ENCODE measurements at regions not wholly inside any gene's neighbourhood (a gene's known extent, or its start where the extent isn't known, plus 50 kb on each side); places are given as distances from the start of the nearest gene placed in this dataset.

GRCh38 chr18:77983270-77983669 lies 733.6 kb downstream of the GALR1 start (continued):
- TF ChIP-seq CREB5 (CRISPR knock-in tag; IDR thresholded peaks at IDR 0.05; ENCODE audit: low read depth): no peak
- no peak for TF ChIP-seq ARNTL (CRISPR knock-in tag; IDR thresholded peaks at IDR 0.05; ENCODE audit: borderline replicate concordance, low read depth)
- no peak for TF ChIP-seq ISL1 (CRISPR knock-in tag; IDR thresholded peaks at IDR 0.05)
- TF ChIP-seq CSDC2 (CRISPR knock-in tag; IDR thresholded peaks at IDR 0.05): no peak
- TF ChIP-seq ZFP3 (CRISPR knock-in tag; IDR thresholded peaks at IDR 0.05): no peak
- TF ChIP-seq CSRNP3 (CRISPR knock-in tag; IDR thresholded peaks at IDR 0.05): no peak

GRCh38 chr18:77984178-77984577 lies 734.5 kb downstream of the GALR1 start:
- no peak for ATAC-seq
- TF ChIP-seq ZNF8 (CRISPR knock-in tag; IDR thresholded peaks at IDR 0.05) (no peak), TOX (CRISPR knock-in tag; IDR thresholded peaks at IDR 0.05; ENCODE audit: borderline replicate concordance) (no peak), PATZ1 (CRISPR knock-in tag; IDR thresholded peaks at IDR 0.05; ENCODE audit: borderline replicate concordance) (no peak), TSHZ2 (CRISPR knock-in tag; IDR thresholded peaks at IDR 0.05) (no peak), ZFP3 (CRISPR knock-in tag; IDR thresholded peaks at IDR 0.05) (no peak), ZNF70 (CRISPR knock-in tag; IDR thresholded peaks at IDR 0.05) (no peak), ESRRG (CRISPR knock-in tag; IDR thresholded peaks at IDR 0.05) (no peak), GLIS3 (CRISPR knock-in tag; IDR thresholded peaks at IDR 0.05) (no peak)

- ATAC-seq: no peak
- no peak for TF ChIP-seq POU6F1 (CRISPR knock-in tag; IDR thresholded peaks at IDR 0.05; ENCODE audit: borderline replicate concordance, low read depth)
- TF ChIP-seq ARNTL (CRISPR knock-in tag; IDR thresholded peaks at IDR 0.05; ENCODE audit: borderline replicate concordance, low read depth): no peak
- TF ChIP-seq ZNF70 (CRISPR knock-in tag; IDR thresholded peaks at IDR 0.05): no peak
- TF ChIP-seq SNAI2 (CRISPR knock-in tag; IDR thresholded peaks at IDR 0.05): no peak
- TF ChIP-seq ZFP30 (CRISPR knock-in tag; IDR thresholded peaks at IDR 0.05): no peak
- TF ChIP-seq OSR1 (CRISPR knock-in tag; IDR thresholded peaks at IDR 0.05): no peak
- TF ChIP-seq CSRNP3 (CRISPR knock-in tag; IDR thresholded peaks at IDR 0.05): no peak
- TF ChIP-seq BACH2 (CRISPR knock-in tag; IDR thresholded peaks at IDR 0.05; ENCODE audit: borderline replicate concordance): no peak
- no peak for TF ChIP-seq ZFP3 (CRISPR knock-in tag; IDR thresholded peaks at IDR 0.05)
- TF ChIP-seq RARB (CRISPR knock-in tag; IDR thresholded peaks at IDR 0.05): no peak
- TF ChIP-seq GLIS3 (CRISPR knock-in tag; IDR thresholded peaks at IDR 0.05): no peak
- no peak for TF ChIP-seq PATZ1 (CRISPR knock-in tag; IDR thresholded peaks at IDR 0.05; ENCODE audit: borderline replicate concordance)
- TF ChIP-seq ZNF565 (CRISPR knock-in tag; conservative IDR thresholded peaks at IDR 0.05; ENCODE audit: low read depth): no peak
- TF ChIP-seq ZC3H10 (CRISPR knock-in tag; IDR thresholded peaks at IDR 0.05): no peak
- no peak for TF ChIP-seq TOX (CRISPR knock-in tag; IDR thresholded peaks at IDR 0.05; ENCODE audit: borderline replicate concordance)
- no peak for TF ChIP-seq ESRRG (CRISPR knock-in tag; IDR thresholded peaks at IDR 0.05)
- no peak for TF ChIP-seq TSHZ2 (CRISPR knock-in tag; IDR thresholded peaks at IDR 0.05)
- no peak for TF ChIP-seq CSDC2 (CRISPR knock-in tag; IDR thresholded peaks at IDR 0.05)
- TF ChIP-seq TCF4 (CRISPR knock-in tag; IDR thresholded peaks at IDR 0.05; ENCODE audit: borderline replicate concordance): no peak
These were observed 735.2 kb downstream of the GALR1 start for GRCh38 chr18:77984833-77985232.
